PFSK-1 (cell line): ENCODE measurements at regions not wholly inside any gene's neighbourhood (a gene's known extent, or its start where the extent isn't known, plus 50 kb on each side); places are given as distances from the start of the nearest gene placed in this dataset.

Source experiments
- POLR2AphosphoS5 ChIP-seq: IDR thresholded peaks from 2 replicates; pipeline ENCODE4 v1.6.1; 2012; ENCODE audit warnings: low read depth, mild to moderate bottlenecking, control low read depth, low read length, moderate library complexity
- REST ChIP-seq, 2 experiments: IDR thresholded peaks; 2 replicates each; pipeline versions ENCODE4 v1.6.1 to v1.8.0; 2011 to 2012; ENCODE audit warnings: low read depth in 2 of 2, low read length in 2 of 2, control low read depth in 1 of 2, inconsistent platforms in 1 of 2, mild to moderate bottlenecking in 1 of 2, moderate library complexity in 1 of 2; ENCODE audit not compliant: insufficient read depth in 1 of 2
- SIN3A ChIP-seq: IDR thresholded peaks from 2 replicates; pipeline ENCODE4 v1.6.1; 2012; ENCODE audit warnings: mild to moderate bottlenecking, low read length, moderate library complexity, borderline replicate concordance; ENCODE audit not compliant: insufficient read depth

GRCh38 chr6:166017032-166017635 lies 150.5 kb downstream of the TBXT start:
- no peak for TF ChIP-seq POLR2AphosphoS5
- no peak for TF ChIP-seq REST (IDR thresholded peaks at IDR 0.05; ENCODE audit: insufficient read depth in 1 of 2, low read depth in 2 of 2, low read length in 2 of 2)
- TF ChIP-seq SIN3A: no peak
